ENCODE measurements at regions not wholly inside any gene's neighbourhood (a gene's known extent, or its start where the extent isn't known, plus 50 kb on each side); places are given as distances from the start of the nearest gene placed in this dataset.

DNA sequence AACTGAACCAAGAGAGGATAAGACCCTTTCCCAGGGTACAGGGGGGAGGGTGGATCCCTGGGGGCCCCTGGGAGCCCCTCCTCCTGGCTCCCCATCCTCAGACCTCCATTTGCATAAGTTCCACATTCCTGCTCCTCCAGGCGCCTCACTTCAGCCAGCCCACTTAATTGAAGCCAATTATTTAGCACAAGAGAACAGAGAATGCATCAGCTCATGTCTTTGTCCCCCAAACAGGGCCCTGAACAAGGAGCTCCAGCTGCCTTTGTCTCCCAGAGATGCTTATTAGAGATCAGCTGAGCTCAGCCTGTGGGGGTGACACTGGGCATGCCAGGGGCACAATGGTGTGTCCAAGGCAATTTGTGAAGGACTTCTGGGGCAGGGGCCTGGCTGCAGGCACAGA is 89.9 kb upstream of the PRDM11 start:
- Histone ChIP-seq H3K36me3 (no peaks in the 10 kb centered on the region), H3K9me3 (no peaks in the 10 kb centered on the region), H3K27ac (no peak overlapping the region), H3K4me1 (ENCODE audit: insufficient read depth) (no peaks in the 10 kb centered on the region), H3K4me3 (no peak overlapping the region), H3K27me3 (no peaks in the 10 kb centered on the region)
- no peak for DNase-seq
- intact Hi-C loops (cut with DNase I): no loop called here
- TF ChIP-seq EP300 (IDR thresholded peaks at IDR 0.05): no peak
- TF ChIP-seq POLR2A (IDR thresholded peaks at IDR 0.05): no peak
- TF ChIP-seq CTCF (IDR thresholded peaks at IDR 0.05): no peak
- 72 to 92% (median 75%) methylated on average over 1 of the region's 1 CpG for WGBS, 3 donors

DNA sequence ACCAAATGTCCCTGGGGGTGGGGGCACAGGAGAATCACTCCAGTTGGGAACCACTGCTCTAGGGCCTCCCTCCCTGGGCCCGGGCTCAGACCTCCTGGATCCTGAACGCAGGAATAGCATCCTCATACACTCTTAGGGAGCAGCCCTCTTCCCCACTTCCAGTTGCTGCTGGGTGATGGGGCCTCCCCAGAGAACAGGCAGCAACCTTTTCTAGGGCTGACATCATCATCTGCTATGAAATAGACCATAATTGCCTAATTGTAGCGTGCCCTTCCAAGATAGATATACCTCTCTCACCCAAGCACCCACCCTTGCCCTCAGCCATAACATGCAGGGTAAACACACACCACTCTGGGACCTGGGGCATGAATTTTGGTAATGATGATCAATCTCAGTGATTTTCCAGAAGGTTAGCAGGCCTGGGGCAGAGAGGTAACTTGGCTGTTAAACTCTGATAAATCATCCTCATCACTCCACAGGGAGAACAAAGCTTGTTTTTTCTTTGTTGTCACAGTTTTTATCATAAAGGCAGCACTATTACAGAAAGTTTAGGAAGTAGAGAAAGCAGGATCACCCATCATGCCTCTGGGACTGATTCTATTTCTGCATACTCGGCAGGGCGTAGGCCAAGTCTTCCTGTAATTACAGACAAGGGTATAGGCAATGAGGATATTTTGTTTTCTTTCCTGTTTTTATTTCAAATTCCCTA is 88.3 kb upstream of the PRDM11 start:
- no peak overlapping the region for H3K27ac ChIP-seq
- H3K36me3 ChIP-seq: no peaks in the 10 kb centered on the region
- TF ChIP-seq POLR2A (IDR thresholded peaks at IDR 0.05): no peak
- no peak for TF ChIP-seq CTCF (IDR thresholded peaks at IDR 0.05)
- TF ChIP-seq EP300 (IDR thresholded peaks at IDR 0.05): no peak
- no peaks in the 10 kb centered on the region for H3K9me3 ChIP-seq
- H3K4me1 ChIP-seq (ENCODE audit: insufficient read depth): no peaks in the 10 kb centered on the region
- DNase-seq: no peak
- no peaks in the 10 kb centered on the region for H3K27me3 ChIP-seq
- no peak overlapping the region for H3K4me3 ChIP-seq
- intact Hi-C loops (cut with DNase I): no loop called here
- 75 to 78% (median 76%) methylated on average over 5 of the region's 5 CpGs for WGBS, 3 donors

DNA sequence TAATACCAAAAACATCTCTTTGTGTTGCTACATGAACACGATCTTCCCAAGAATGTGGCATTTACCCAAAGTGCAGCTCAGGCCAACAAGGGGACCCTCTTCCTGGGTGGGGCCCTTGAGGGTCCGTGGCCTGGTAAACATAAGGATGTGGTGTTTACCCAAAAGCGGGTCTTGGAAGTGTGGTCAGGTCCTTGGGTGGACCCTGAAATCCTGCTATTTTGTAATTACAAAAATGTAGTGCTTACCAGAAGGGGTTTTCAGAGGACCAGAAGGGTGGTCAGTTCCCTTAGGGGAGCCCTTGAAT is 87.8 kb upstream of the PRDM11 start:
- 45 to 66% (median 54%) methylated on average over 3 of the region's 3 CpGs for WGBS, 3 donors
- no peak overlapping the region for H3K27ac ChIP-seq
- H3K4me3 ChIP-seq: no peak overlapping the region
- TF ChIP-seq EP300 (IDR thresholded peaks at IDR 0.05): no peak
- TF ChIP-seq CTCF (IDR thresholded peaks at IDR 0.05): no peak
- no peak for TF ChIP-seq POLR2A (IDR thresholded peaks at IDR 0.05)
- intact Hi-C loops (cut with DNase I): no loop called here
- no peaks in the 10 kb centered on the region for H3K9me3 ChIP-seq
- no peaks in the 10 kb centered on the region for H3K27me3 ChIP-seq
- no peaks in the 10 kb centered on the region for H3K36me3 ChIP-seq
- DNase-seq: no peak
- H3K4me1 ChIP-seq (ENCODE audit: insufficient read depth): no peaks in the 10 kb centered on the region

GRCh38 chr11:45060707-45061106 is 85.7 kb upstream of the PRDM11 start:
- intact Hi-C loops (cut with DNase I): no loop called here
- no peaks in the 10 kb centered on the region for H3K27me3 ChIP-seq
- H3K36me3 ChIP-seq: no peaks in the 10 kb centered on the region
- H3K9me3 ChIP-seq: no peaks in the 10 kb centered on the region
- DNase-seq: no peak
- no peak overlapping the region for H3K27ac ChIP-seq
- H3K4me3 ChIP-seq: no peak overlapping the region
- TF ChIP-seq EP300 (IDR thresholded peaks at IDR 0.05): no peak
- TF ChIP-seq CTCF (IDR thresholded peaks at IDR 0.05): no peak
- TF ChIP-seq POLR2A (IDR thresholded peaks at IDR 0.05): no peak
- 87 to 90% (median 87%) methylated on average over 8 of the region's 8 CpGs for WGBS, 3 donors
- H3K4me1 ChIP-seq (ENCODE audit: insufficient read depth): no peaks in the 10 kb centered on the region

Measured in ovary (tissue), 7 donors.